LNCAP (cell line): ENCODE measurements at regions not wholly inside any gene's neighbourhood (a gene's known extent, or its start where the extent isn't known, plus 50 kb on each side); places are given as distances from the start of the nearest gene placed in this dataset.

Source experiments
- CTCF ChIP-seq: fragments of 450-650 bp; IDR thresholded peaks from 2 replicates; pipeline ENCODE4 v1.5.1; 2017; ENCODE audit warnings: mild to moderate bottlenecking

GRCh38 chr5:117893211-117893610, 1095.1 kb downstream of the DTWD2 start:
- TF ChIP-seq CTCF: no peak

GRCh38 chr5:117892360-117892759, 1096.0 kb downstream of the DTWD2 start:
- no peak for TF ChIP-seq CTCF

- no peak for TF ChIP-seq CTCF
These were observed 1098.8 kb downstream of the DTWD2 start for GRCh38 chr5:117889596-117889995.

GRCh38 chr5:117888688-117889087, 1099.7 kb downstream of the DTWD2 start:
- no peak for TF ChIP-seq CTCF

GRCh38 chr5:117881426-117882230, 1106.7 kb downstream of the DTWD2 start:
- TF ChIP-seq CTCF: no peak

GRCh38 chr5:117880932-117881331, 1107.4 kb downstream of the DTWD2 start:
- TF ChIP-seq CTCF: no peak

- no peak for TF ChIP-seq CTCF
These were observed 1110.6 kb downstream of the DTWD2 start for GRCh38 chr5:117877731-117878130.
